HG03571 (cell line): ENCODE measurements at regions not wholly inside any gene's neighbourhood (a gene's known extent, or its start where the extent isn't known, plus 50 kb on each side); places are given as distances from the start of the nearest gene placed in this dataset.
"Not testable (repeated sequence)": the region's sequence is repeated elsewhere in the genome, so short reads cannot be mapped to it uniquely, and the experiment has no call there.

Experiments used
- ATAC-seq: cut with Tn5 transposase; IDR thresholded peaks from one replicate; pipeline ENCODE4 v1.9.1; 2021; ENCODE audit not compliant: unreplicated experiment

DNA sequence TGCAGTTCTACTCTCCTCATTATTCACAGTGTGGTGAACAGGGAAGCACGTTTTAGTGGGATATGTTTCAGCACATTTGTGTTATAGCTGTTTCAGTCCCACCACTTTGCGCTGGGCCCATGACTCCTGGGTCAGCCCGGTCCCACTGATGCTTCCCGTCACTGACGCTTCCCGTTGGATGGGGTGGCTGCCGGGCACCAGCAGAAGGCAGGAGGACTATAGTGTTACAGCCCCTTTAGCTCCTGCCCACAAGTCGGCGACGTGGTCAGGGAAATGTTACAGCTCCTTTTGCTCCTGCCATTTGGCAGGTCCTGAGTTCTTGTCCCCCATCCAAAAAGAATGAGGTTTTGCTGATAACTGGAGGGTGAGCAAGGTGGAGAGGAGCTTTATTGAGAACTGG lies 732.2 kb downstream of the NR4A2 start:
- ATAC-seq = no peak

GRCh38 chr2:155599834-155600233 lies 732.7 kb downstream of the NR4A2 start:
- no peak for ATAC-seq

DNA sequence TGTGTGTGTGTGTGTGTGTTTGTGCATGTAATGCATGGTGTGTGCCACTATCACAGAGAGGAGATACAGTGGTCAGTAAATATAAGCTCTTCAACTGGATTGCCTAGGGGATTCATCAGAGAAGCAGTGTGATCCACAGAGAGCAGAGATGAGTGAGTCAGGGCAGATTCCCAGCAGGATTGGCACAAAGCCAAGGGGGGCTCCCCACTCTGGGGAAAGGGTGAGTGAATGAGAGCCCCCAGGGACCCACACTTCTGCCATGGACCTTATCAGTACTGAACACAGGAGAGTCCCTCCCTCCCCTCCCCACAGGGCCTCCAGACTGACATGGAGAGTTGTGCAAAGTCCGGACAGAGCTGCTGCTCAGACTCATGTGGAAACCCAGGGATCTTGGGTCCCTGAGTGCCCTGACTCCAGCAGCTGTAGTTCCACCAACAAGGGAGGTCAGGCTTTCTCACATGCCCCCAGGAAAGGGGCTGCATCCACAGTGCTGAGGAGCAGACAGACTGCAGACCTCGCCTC lies 748.8 kb downstream of the NR4A2 start:
- ATAC-seq = no peak

- no peak for ATAC-seq
These were observed 757.6 kb downstream of the NR4A2 start for GRCh38 chr2:155574941-155575340.

- no peak for ATAC-seq
These were observed 785.0 kb downstream of the NR4A2 start for GRCh38 chr2:155547571-155547970.

GRCh38 chr2:155546721-155547555 lies 785.6 kb downstream of the NR4A2 start:
- no peak for ATAC-seq

GRCh38 chr2:155539028-155539427 lies 793.5 kb downstream of the NR4A2 start:
- ATAC-seq = not testable (repeated sequence)

DNA sequence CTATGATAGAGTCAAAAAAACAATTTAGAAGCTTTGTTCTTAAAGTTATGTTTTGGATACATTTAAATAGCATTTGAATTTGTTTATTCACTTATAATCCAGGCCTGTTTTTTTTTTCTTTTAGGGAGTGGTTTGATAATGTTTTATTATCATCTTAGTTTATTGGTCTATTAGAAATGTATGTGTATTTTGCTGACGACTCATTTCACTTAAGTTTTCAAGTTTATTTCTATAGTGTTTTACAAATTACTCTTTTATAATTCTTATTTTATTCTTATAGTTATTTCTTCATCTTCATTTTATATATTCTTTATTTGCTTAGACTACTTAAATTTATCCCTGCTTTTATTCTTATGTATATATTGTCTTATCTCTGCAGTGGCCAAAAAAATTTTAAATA lies 804.5 kb downstream of the NR4A2 start:
- ATAC-seq = no peak

- no peak for ATAC-seq
These were observed 807.3 kb downstream of the NR4A2 start for GRCh38 chr2:155525199-155525598.

DNA sequence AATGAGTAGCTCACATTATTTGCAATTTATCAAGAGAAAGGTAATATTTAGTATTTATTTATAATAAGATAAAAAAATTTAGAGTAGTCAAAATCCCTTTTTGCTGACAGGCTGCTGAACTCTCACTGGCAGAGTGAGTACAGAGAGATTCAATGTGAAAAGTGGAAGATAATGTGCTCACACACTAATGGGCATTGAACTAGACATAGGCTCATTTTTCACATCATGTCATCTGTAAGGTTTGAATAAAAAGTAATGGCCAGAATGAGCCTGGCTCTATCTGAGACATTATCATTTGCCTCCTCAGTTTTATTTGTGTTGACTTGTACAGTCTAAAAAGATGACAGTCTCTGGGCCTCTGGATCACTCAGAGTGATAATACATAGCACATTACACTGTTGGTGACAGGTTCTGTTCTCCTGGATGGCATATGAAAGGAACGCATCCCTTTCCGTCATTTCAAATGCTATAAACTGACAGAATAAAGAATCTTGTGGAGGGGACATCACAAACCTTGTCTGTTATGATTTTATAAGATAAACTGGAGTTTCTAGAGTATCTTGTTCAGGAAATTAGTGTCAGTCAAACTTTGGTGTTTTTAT lies 812.9 kb downstream of the NR4A2 start:
- no peak for ATAC-seq

DNA sequence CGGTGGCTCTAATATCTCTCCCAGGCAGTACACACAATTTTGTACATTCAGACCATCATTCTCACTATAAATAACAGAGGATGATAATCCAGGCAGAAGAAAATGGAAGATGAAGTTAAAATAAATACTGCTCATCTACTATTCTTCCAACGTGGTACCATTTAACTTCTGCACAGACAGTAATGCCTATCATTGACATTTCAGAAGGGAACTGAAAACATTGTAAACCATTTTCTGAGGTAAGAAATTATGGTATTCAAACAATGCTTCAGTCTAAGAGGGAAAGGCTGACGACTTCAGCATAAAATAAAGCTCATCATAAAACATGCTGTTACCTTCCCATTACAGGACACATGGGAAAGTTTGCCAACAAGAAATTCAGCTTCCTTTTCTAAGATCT lies 814.4 kb downstream of the NR4A2 start:
- no peak for ATAC-seq

DNA sequence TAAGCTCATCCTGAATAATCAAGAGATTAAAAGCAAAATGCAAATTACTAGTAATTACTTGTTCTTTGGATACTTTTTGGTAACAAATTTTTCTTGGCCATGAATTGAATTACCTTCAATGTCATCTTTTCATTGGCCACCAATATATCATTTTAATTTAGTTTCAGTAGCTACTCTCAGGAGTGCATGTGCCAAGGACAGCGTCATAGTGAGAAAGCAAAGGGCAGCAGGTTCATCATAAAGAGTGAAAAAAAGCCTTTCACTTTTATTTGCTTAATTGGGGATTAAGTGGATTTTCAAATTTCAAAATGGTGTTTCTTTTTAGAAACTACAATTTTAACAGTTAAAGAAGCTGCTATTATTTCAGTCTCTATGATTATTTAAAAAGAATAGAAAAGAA lies 815.2 kb downstream of the NR4A2 start:
- no peak for ATAC-seq

GRCh38 chr2:155513248-155513647 lies 814.8 kb downstream of the KCNJ3 start:
- ATAC-seq = no peak

- no peak for ATAC-seq
These were observed 804.3 kb downstream of the KCNJ3 start for GRCh38 chr2:155502766-155503165.

DNA sequence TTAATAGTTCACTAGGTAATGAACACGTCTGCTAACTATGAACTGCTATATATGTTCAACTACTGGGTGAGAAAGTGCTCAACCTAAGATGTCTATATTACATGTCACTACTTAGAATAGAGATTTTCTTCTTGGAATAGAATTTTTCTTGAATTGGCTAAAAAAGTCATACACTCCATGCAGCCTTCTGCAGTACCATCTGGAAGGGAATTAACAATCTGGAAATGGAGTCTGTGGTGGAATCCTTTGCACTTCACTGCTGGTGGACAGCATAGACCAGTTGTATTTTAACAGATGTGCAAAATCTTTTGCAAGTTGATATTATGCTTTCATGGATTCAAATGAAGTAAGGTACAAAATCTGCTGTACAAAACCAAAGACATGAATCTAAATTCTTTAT lies 799.6 kb downstream of the KCNJ3 start:
- ATAC-seq = no peak

DNA sequence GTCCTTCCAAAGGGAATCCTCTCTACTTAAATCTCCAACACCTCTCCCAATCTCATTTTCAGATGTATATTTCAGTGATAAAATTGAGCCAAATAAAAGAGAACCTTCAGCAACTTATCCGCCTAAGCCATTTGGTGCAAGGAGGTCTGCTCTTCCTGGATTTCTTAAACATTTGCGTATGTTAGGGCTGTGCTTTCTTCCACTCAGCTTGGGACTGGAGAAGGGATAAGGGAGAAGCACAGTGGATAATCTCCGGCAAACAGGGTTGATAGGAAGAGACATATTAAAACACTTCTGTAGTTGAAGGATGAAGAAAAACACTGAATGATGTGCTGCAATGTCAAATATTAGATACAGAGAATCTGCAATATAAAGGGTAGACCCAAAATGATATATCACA lies 796.2 kb downstream of the KCNJ3 start:
- ATAC-seq = no peak

DNA sequence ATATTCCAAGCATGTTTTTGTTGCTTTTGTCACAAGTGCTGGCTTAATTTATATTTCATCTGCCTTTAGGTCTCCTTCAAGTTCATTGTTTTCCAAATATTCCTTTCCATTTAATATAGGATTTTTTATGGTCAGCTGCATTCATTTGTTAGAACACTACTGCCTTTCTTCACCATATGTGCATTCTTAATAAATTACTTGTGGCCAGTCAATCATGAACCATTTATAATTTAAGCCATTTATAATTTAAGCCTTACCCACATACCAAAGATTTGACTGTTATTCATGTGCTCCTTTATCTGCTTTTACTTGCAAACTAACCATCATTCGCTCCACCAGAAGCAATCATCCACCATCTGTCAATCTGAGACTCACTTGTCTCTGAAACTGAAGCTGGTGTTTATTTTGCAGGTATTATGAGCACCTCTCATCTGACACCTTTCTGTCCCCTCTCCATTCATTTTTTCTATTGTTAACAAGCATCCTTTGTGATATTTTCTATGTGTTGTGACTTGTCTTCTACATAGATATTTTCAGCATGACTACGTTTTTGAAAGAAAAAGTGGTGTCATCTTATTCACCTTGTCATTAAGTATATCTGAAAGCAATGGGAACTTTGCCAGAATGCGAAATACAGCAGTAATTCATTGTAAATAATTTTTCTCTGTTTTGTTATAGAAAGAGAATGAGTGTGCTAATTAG lies 786.8 kb downstream of the KCNJ3 start:
- ATAC-seq = no peak

DNA sequence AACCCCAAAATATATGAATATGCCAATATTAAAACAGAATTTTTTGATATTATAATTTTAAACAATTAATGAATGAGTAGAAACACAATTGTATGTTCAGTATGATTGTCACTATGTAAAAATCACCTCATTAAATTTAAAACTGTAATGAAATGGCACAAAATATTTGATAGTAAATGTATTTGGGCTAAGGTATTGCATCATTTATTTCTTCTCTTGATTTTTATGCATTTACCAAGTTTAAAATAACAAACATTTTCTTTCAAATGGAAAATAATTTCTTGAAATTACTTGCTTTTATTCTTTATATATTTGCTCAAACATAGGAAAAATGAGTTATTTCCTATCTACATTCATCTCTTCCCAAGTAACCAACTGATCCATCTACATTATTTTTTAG lies 782.6 kb downstream of the KCNJ3 start:
- no peak for ATAC-seq

GRCh38 chr2:155472018-155472417 lies 773.5 kb downstream of the KCNJ3 start:
- ATAC-seq = not testable (repeated sequence)

DNA sequence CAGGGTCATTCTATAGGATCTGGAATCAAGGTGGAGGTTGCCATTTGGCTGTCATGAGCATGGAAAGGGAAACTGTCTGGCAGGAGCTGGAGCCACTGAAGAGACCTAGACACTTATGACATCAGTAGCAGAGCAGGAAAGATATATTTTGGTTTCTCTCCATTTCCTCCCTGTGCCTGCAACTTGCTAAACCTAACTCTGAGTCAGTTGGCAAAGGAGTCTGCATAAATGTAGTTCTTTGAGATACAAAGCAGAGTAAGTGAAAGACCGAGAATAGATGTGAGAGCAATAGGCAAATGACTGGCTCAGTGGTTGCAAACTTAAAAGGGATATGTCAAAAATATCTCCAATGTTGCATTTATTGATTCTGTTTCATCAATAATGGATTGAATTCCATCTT lies 757.7 kb downstream of the KCNJ3 start:
- no peak for ATAC-seq

DNA sequence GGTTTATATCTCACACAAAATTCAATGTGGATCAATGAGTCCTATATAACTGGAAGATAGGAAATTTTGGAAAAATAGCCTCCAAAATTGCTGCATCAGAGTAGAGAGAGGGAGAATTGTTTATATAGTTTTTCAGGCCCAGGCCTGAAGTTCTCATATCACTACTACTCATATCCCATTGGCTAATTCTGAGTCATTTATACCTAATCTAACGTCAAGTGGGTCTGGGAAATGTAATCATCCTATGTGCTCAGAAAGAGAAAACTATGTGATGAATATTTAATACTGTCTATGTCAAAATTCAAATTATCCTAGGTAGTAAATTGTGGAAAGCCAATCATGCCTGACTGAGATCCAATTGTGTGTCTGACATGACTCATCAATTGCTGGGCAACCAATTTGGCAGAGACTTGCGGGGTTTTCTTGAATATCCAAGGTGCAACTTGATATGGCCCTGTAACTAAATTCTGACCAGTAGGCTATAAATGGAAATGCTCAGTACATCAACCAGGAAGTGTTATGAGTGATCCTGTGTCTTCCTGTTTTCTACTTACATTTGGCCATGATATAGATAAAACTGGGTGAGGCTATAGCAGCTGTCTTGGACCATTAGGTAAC lies 744.4 kb downstream of the KCNJ3 start:
- no peak for ATAC-seq
